ENCODE measurements at regions not wholly inside any gene's neighbourhood (a gene's known extent, or its start where the extent isn't known, plus 50 kb on each side); places are given as distances from the start of the nearest gene placed in this dataset.

GRCh38 chr22:48536541-48537342 lies 1290.9 kb downstream of the BRD1 start:
- TF ChIP-seq MAX (IDR thresholded peaks at IDR 0.05; ENCODE audit: low read depth, low read length) (no peak), CTCF (IDR thresholded peaks at IDR 0.05; ENCODE audit: low read depth, low read length) (no peak), POLR2A (IDR thresholded peaks at IDR 0.05; ENCODE audit: extremely low read depth, insufficient read length) (no peak)

Data from NB4 (cell line).